PFSK-1 (cell line): ENCODE measurements at regions not wholly inside any gene's neighbourhood (a gene's known extent, or its start where the extent isn't known, plus 50 kb on each side); places are given as distances from the start of the nearest gene placed in this dataset.

ENCODE experiments used
- FOXP2 ChIP-seq: optimal IDR thresholded peaks from 2 replicates; pipeline ENCODE3; 2011; ENCODE audit warnings: borderline replicate concordance, control low read depth, inconsistent platforms; ENCODE audit not compliant: insufficient read depth; ENCODE audit errors: extremely low read length, extremely low read depth
- POLR2AphosphoS5 ChIP-seq: IDR thresholded peaks from 2 replicates; pipeline ENCODE4 v1.6.1; 2012; ENCODE audit warnings: low read depth, mild to moderate bottlenecking, control low read depth, low read length, moderate library complexity
- SIN3A ChIP-seq: IDR thresholded peaks from 2 replicates; pipeline ENCODE4 v1.6.1; 2012; ENCODE audit warnings: mild to moderate bottlenecking, low read length, moderate library complexity, borderline replicate concordance; ENCODE audit not compliant: insufficient read depth
- TAF1 ChIP-seq: IDR thresholded peaks from 2 replicates; pipeline ENCODE4 v1.6.1; 2012; ENCODE audit warnings: low read length, control low read depth, borderline replicate concordance; ENCODE audit not compliant: insufficient read depth
- TF ChIP-seq, protein P1 (sequence below), 2 experiments: IDR thresholded peaks; 2 replicates each; pipeline versions ENCODE4 v1.6.1 to v1.8.0; 2011 to 2012; ENCODE audit warnings: low read depth in 2 of 2, low read length in 2 of 2, control low read depth in 1 of 2, inconsistent platforms in 1 of 2, mild to moderate bottlenecking in 1 of 2, moderate library complexity in 1 of 2; ENCODE audit not compliant: insufficient read depth in 1 of 2

DNA sequence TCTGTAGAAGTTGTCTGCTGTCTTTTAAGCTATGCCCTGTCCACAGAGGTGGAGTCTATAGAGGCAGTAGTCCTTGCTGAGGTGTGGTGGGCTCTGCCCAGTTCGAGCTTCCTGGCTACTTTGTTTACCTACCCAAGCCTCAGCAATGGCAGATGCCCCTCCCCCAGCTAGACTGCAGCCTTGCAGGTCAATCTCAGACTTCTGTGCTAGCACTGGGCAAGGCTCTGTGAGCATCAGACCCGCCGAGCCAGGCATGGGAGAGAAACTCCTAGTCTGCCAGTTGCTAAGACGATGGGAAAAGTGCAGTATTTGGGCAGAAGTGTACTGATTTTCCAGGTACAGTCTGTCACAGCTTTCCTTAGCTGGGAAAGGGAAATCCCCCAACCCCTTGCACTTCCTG lies 694.1 kb upstream of the CDH6 start:
- TF ChIP-seq FOXP2, result no peak
- TF ChIP-seq, protein P1, sequence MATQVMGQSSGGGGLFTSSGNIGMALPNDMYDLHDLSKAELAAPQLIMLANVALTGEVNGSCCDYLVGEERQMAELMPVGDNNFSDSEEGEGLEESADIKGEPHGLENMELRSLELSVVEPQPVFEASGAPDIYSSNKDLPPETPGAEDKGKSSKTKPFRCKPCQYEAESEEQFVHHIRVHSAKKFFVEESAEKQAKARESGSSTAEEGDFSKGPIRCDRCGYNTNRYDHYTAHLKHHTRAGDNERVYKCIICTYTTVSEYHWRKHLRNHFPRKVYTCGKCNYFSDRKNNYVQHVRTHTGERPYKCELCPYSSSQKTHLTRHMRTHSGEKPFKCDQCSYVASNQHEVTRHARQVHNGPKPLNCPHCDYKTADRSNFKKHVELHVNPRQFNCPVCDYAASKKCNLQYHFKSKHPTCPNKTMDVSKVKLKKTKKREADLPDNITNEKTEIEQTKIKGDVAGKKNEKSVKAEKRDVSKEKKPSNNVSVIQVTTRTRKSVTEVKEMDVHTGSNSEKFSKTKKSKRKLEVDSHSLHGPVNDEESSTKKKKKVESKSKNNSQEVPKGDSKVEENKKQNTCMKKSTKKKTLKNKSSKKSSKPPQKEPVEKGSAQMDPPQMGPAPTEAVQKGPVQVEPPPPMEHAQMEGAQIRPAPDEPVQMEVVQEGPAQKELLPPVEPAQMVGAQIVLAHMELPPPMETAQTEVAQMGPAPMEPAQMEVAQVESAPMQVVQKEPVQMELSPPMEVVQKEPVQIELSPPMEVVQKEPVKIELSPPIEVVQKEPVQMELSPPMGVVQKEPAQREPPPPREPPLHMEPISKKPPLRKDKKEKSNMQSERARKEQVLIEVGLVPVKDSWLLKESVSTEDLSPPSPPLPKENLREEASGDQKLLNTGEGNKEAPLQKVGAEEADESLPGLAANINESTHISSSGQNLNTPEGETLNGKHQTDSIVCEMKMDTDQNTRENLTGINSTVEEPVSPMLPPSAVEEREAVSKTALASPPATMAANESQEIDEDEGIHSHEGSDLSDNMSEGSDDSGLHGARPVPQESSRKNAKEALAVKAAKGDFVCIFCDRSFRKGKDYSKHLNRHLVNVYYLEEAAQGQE (IDR thresholded peaks at IDR 0.05; ENCODE audit: insufficient read depth in 1 of 2, low read depth in 2 of 2, low read length in 2 of 2), result no peak
- TF ChIP-seq POLR2AphosphoS5, result no peak
- no peak for TF ChIP-seq TAF1
- no peak for TF ChIP-seq SIN3A

DNA sequence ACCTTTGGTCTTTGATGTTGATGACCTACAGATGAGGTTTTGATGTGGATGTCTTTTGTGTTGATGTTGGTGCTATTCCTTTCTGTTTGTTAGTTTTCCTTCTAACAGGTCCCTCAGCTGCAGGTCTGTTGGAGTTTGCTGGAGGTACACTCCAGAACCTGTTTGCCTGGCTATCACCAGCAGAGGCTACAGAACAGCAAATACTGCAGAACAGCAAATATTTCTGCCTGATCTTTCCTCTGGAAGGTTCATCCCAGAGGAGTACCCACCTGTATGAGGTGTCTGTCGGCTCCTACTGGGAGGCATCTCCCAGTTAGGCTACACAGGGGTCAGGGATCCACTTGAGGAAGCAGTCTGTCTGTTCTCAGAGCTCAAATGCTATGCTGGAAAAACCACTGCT lies 694.5 kb upstream of the CDH6 start:
- TF ChIP-seq TAF1, result no peak
- TF ChIP-seq POLR2AphosphoS5, result no peak
- no peak for TF ChIP-seq FOXP2
- no peak for TF ChIP-seq SIN3A
- TF ChIP-seq, protein P1 (IDR thresholded peaks at IDR 0.05; ENCODE audit: insufficient read depth in 1 of 2, low read depth in 2 of 2, low read length in 2 of 2), result no peak

DNA sequence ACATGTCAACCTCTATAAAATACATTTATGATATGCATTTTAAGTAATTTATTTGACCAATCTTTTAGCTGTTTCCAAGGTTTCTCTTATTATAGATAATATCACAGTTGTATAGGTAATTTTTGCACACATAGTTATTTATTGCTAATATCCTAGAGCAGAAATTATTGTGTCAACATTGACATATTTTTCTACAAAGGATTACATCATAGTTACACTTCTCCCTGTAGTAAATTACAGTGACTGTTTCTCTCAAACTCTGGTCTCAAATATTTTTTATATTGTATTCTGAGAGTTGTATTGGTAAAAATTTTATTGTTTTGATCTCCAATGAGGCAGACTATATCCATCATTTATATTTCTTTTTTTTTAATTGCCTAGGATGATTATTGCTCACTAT lies 714.4 kb upstream of the CDH6 start:
- TF ChIP-seq FOXP2, result no peak
- TF ChIP-seq SIN3A, result no peak
- TF ChIP-seq TAF1, result no peak
- TF ChIP-seq POLR2AphosphoS5, result no peak
- TF ChIP-seq, protein P1 (IDR thresholded peaks at IDR 0.05; ENCODE audit: insufficient read depth in 1 of 2, low read depth in 2 of 2, low read length in 2 of 2), result no peak

DNA sequence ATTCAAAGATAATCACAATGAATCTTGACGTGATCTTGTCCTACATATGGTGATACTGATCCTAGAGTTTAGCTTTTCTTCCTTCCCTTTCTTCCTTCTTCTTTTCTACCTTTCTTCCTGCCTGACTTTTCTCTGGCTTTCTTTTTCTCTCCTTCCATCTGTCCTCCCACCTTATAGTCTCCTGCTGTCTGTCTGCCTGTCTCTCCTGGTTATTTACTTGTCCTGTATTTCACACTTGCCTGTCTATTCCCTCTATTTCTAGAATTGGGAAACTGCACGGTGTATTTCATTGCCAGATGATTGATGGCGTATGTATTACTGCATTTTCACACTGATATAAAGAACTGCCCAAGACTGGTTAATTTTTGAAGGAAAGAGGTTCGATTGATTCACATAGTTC lies 718.1 kb upstream of the CDH6 start:
- no peak for TF ChIP-seq FOXP2
- no peak for TF ChIP-seq POLR2AphosphoS5
- TF ChIP-seq TAF1, result no peak
- no peak for TF ChIP-seq SIN3A
- TF ChIP-seq, protein P1 (IDR thresholded peaks at IDR 0.05; ENCODE audit: insufficient read depth in 1 of 2, low read depth in 2 of 2, low read length in 2 of 2), result no peak

DNA sequence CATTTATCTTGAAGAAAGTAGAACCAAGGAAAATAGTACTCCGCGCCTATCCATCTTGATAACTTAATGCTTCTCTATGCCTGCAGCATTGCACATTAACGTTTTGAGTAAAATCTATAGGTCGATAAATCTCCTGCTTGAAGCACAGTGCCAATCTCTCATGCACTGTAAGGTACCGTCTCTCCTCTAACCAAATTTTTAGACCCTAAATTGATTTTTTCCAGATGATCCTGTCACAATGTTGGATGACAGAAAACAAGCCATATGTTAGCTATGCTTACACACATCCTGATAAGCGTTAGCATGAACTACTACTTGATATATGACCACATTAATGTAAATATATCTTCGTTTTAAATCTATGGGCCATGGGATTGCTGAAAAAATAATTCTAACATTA lies 723.8 kb upstream of the CDH6 start:
- no peak for TF ChIP-seq FOXP2
- no peak for TF ChIP-seq SIN3A
- no peak for TF ChIP-seq POLR2AphosphoS5
- no peak for TF ChIP-seq TAF1
- TF ChIP-seq, protein P1 (IDR thresholded peaks at IDR 0.05; ENCODE audit: insufficient read depth in 1 of 2, low read depth in 2 of 2, low read length in 2 of 2), result no peak
